ENCODE measurements at regions not wholly inside any gene's neighbourhood (a gene's known extent, or its start where the extent isn't known, plus 50 kb on each side); places are given as distances from the start of the nearest gene placed in this dataset.

GRCh38 chr2:52520644-52521043 is 1247.0 kb upstream of the CHAC2 start:
- no peak for DNase-seq
- Histone ChIP-seq H3K4me3 (no peak overlapping the region), H3K9me3 (peaks cover 0 to 10% of the 10 kb centered on the region in 2 donors), H3K27me3 (no peaks in the 10 kb centered on the region), H3K27ac (no peak overlapping the region), H3K4me1 (no peaks in the 10 kb centered on the region), H3K36me3 (no peaks in the 10 kb centered on the region)
- intact Hi-C loops (cut with DNase I), result no loop called here
- ATAC-seq, result no peak
- no peak for TF ChIP-seq CTCF (IDR thresholded peaks at IDR 0.05)

GRCh38 chr2:52518678-52519077 is 1248.9 kb upstream of the CHAC2 start:
- H3K36me3 ChIP-seq, result no peaks in the 10 kb centered on the region
- no peaks in the 10 kb centered on the region for H3K4me1 ChIP-seq
- no peak for ATAC-seq
- TF ChIP-seq CTCF (IDR thresholded peaks at IDR 0.05), result no peak
- no peak for DNase-seq
- H3K27ac ChIP-seq, result no peak overlapping the region
- H3K9me3 ChIP-seq, result no peaks in the 10 kb centered on the region
- no peaks in the 10 kb centered on the region for H3K27me3 ChIP-seq
- H3K4me3 ChIP-seq, result no peak overlapping the region
- intact Hi-C loops (cut with DNase I), result no loop called here

- TF ChIP-seq CTCF (IDR thresholded peaks at IDR 0.05), result no peak
Measured at GRCh38 chr2:52512760-52513159, 1254.8 kb upstream of the CHAC2 start.

GRCh38 chr2:52510432-52510831 is 1257.2 kb upstream of the CHAC2 start:
- Histone ChIP-seq H3K4me3 (no peak overlapping the region), H3K9me3 (no peaks in the 10 kb centered on the region), H3K36me3 (no peaks in the 10 kb centered on the region), H3K4me1 (no peaks in the 10 kb centered on the region), H3K27ac (no peak overlapping the region), H3K27me3 (no peaks in the 10 kb centered on the region)
- intact Hi-C loops (cut with DNase I), result no loop called here
- ATAC-seq, result no peak
- no peak for DNase-seq
- no peak for TF ChIP-seq CTCF (IDR thresholded peaks at IDR 0.05)

More at GRCh38 chr2:52512760-52513159, 1254.8 kb upstream of the CHAC2 start:
- intact Hi-C loops (cut with DNase I), result no loop called here
- no peaks in the 10 kb centered on the region for H3K27me3 ChIP-seq
- no peaks in the 10 kb centered on the region for H3K9me3 ChIP-seq
- ATAC-seq, result no peak
- H3K4me1 ChIP-seq, result no peaks in the 10 kb centered on the region
- H3K36me3 ChIP-seq, result no peaks in the 10 kb centered on the region
- DNase-seq, result no peak
- no peak overlapping the region for H3K4me3 ChIP-seq
- no peak overlapping the region for H3K27ac ChIP-seq

GRCh38 chr2:52502476-52502860 is 1265.1 kb upstream of the CHAC2 start:
- H3K4me3 ChIP-seq, result no peak overlapping the region
- DNase-seq (no peak), ATAC-seq (no peak)
- H3K4me1 ChIP-seq, result no peaks in the 10 kb centered on the region
- H3K27me3 ChIP-seq, result no peaks in the 10 kb centered on the region
- intact Hi-C loops (cut with DNase I), result no loop called here
- no peak overlapping the region for H3K27ac ChIP-seq
- no peaks in the 10 kb centered on the region for H3K9me3 ChIP-seq
- no peak for TF ChIP-seq CTCF (IDR thresholded peaks at IDR 0.05)
- no peaks in the 10 kb centered on the region for H3K36me3 ChIP-seq
